Neutrophil (primary cell): ENCODE measurements at regions not wholly inside any gene's neighbourhood (a gene's known extent, or its start where the extent isn't known, plus 50 kb on each side); places are given as distances from the start of the nearest gene placed in this dataset.

Source experiments
- H3K27ac ChIP-seq: fragments of 200-600 bp; sonication (generic); 2 replicates; pipeline ENCODE4 v1.5.1; 2016; ENCODE audit warnings: mild to moderate bottlenecking, moderate library complexity
- H3K27me3 ChIP-seq: fragments of 200-600 bp; sonication (generic); 2 replicates; pipeline ENCODE4 v1.6.0; 2016; ENCODE audit warnings: mild to moderate bottlenecking
- H3K36me3 ChIP-seq: fragments of 200-600 bp; sonication (generic); 2 replicates; pipeline ENCODE4 v1.5.1; 2017
- H3K4me1 ChIP-seq, 2 experiments: fragments of 200-600 bp in 1 of 2; sonication (generic) in 1 of 2; 1 replicate in 1 of 2; 2 replicates in 1 of 2; pipeline versions ENCODE4 v1.5.1 to v1.6.1; 2013 to 2016; ENCODE audit warnings: low read depth in 1 of 2, low read length in 1 of 2, mild to moderate bottlenecking in 1 of 2, moderate library complexity in 1 of 2; ENCODE audit not compliant: control insufficient read depth in 1 of 2, insufficient read depth in 1 of 2
- H3K4me3 ChIP-seq, 2 experiments: fragments of 200-600 bp in 1 of 2; sonication (generic) in 1 of 2; 1 replicate in 1 of 2; 2 replicates in 1 of 2; pipeline ENCODE4 v1.5.1; 2013 to 2016; ENCODE audit warnings: low read depth in 1 of 2, low read length in 1 of 2, mild to moderate bottlenecking in 1 of 2, moderate library complexity in 1 of 2
- H3K9me3 ChIP-seq: fragments of 200-600 bp; sonication (generic); 2 replicates; pipeline ENCODE4 v1.5.1; 2016
- TF ChIP-seq, protein P1 (sequence below): fragments of 200-600 bp; sonication (generic); IDR thresholded peaks from 2 replicates; pipeline ENCODE4 v1.5.1; 2016; ENCODE audit warnings: antibody characterized with exemption

GRCh38 chr9:108672475-108673190 is 183.2 kb downstream of the ACTL7B start:
- no peak overlapping the region for H3K27ac ChIP-seq
- no peaks in the 10 kb centered on the region for H3K4me1 ChIP-seq
- H3K4me3 ChIP-seq, result no peak overlapping the region
- no peaks in the 10 kb centered on the region for H3K27me3 ChIP-seq
- H3K9me3 ChIP-seq, result no peaks in the 10 kb centered on the region
- TF ChIP-seq, protein P1, sequence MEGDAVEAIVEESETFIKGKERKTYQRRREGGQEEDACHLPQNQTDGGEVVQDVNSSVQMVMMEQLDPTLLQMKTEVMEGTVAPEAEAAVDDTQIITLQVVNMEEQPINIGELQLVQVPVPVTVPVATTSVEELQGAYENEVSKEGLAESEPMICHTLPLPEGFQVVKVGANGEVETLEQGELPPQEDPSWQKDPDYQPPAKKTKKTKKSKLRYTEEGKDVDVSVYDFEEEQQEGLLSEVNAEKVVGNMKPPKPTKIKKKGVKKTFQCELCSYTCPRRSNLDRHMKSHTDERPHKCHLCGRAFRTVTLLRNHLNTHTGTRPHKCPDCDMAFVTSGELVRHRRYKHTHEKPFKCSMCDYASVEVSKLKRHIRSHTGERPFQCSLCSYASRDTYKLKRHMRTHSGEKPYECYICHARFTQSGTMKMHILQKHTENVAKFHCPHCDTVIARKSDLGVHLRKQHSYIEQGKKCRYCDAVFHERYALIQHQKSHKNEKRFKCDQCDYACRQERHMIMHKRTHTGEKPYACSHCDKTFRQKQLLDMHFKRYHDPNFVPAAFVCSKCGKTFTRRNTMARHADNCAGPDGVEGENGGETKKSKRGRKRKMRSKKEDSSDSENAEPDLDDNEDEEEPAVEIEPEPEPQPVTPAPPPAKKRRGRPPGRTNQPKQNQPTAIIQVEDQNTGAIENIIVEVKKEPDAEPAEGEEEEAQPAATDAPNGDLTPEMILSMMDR, result no peak
- H3K36me3 ChIP-seq, result no peaks in the 10 kb centered on the region

- no peak overlapping the region for H3K4me3 ChIP-seq
- TF ChIP-seq, protein P1, result no peak
- H3K27me3 ChIP-seq, result no peaks in the 10 kb centered on the region
- no peaks in the 10 kb centered on the region for H3K4me1 ChIP-seq
- no peaks in the 10 kb centered on the region for H3K36me3 ChIP-seq
- H3K27ac ChIP-seq, result no peak overlapping the region
- no peaks in the 10 kb centered on the region for H3K9me3 ChIP-seq
These were observed 184.0 kb downstream of the ACTL7B start for GRCh38 chr9:108671794-108672193.

DNA sequence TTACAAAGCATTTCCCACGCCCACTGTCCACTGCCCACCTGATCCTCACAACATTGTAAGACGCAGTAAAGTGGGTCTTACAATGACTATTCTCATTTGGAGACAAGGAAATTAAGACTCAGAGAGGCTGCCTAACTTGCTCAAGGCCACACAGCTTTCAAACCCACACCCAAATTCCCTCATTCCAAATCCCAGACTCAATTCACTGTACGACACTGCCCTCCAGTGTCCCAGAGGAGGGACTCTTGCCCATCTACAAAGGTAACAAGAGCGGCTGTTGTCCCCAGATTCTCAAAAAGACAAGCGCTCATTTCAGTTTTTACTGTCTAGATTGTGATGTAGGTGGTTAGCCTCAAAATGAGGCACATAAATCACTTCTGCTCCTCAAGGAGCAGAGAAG is 184.6 kb downstream of the ACTL7B start:
- TF ChIP-seq, protein P1, result no peak

DNA sequence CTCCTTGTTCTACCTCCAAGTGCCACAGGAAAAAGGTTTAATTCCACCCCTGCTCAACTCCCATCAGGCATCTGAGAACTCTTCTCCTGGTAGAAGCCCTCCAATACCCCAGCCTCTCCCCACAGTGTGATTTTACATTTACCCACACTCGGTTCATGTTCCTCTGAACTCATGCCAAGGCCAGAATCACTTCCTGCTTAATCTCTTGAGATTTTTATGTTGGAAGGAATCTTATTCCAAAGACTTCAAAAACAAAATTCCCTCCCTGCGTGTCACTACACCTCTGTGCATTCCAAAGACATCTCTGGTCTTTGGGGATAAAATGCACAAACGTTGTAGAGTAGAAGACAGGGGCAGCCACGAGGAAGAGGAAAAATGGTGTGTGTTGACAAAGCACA is 186.8 kb downstream of the ACTL7B start:
- no peaks in the 10 kb centered on the region for H3K36me3 ChIP-seq
- no peak overlapping the region for H3K4me3 ChIP-seq
- TF ChIP-seq, protein P1, result no peak
- H3K27me3 ChIP-seq, result no peaks in the 10 kb centered on the region
- H3K9me3 ChIP-seq, result no peaks in the 10 kb centered on the region
- no peaks in the 10 kb centered on the region for H3K4me1 ChIP-seq
- H3K27ac ChIP-seq, result no peak overlapping the region

More for the DNA sequence above, 184.6 kb downstream of the ACTL7B start:
- Histone ChIP-seq H3K4me3 (no peak overlapping the region), H3K4me1 (no peaks in the 10 kb centered on the region), H3K36me3 (no peaks in the 10 kb centered on the region), H3K9me3 (no peaks in the 10 kb centered on the region), H3K27ac (no peak overlapping the region), H3K27me3 (no peaks in the 10 kb centered on the region)

DNA sequence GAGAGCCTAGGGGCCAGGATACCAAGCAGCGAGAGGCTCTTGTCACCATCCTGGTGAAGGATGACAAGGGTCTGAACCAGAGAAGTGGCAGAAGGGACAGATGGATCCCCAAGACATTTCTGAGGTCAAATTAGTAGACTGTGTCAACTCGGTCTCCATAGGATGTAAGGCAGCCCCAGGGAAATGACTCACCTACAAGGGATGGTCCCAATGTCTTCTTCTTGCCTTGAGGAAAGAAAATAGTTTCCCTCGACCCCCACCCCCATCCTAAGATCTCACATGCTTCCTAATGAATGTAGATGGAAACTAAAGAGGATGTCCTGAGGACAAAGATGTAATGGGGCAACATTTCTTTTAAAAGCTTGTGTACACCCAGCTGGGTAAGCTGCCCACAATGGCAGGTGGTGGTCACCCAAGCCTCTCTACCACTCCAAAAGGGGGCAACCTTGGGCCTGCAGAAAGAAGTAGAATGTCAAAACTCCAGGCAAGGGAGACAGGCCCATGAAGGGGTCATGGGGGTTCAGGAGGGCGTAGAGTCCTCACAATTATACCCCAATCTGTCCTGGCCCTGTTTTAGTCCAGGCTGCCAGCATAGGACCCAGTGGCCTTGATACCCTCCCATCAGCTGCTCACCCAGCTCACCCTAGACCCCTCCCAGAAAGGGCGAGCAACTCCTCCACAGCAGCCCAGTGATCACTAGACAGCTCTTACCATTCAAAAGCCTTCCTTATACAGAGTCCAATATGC is 187.4 kb downstream of the ACTL7B start:
- Histone ChIP-seq H3K4me1 (no peaks in the 10 kb centered on the region), H3K4me3 (no peak overlapping the region)

More for the DNA sequence above, 187.4 kb downstream of the ACTL7B start:
- TF ChIP-seq, protein P1, result no peak
- Histone ChIP-seq H3K27me3 (no peaks in the 10 kb centered on the region), H3K27ac (no peak overlapping the region), H3K36me3 (no peaks in the 10 kb centered on the region), H3K9me3 (no peaks in the 10 kb centered on the region)
